GM21528 (cell line): ENCODE measurements at regions not wholly inside any gene's neighbourhood (a gene's known extent, or its start where the extent isn't known, plus 50 kb on each side); places are given as distances from the start of the nearest gene placed in this dataset.

ENCODE experiments used
- ATAC-seq: cut with Tn5 transposase; IDR thresholded peaks from one replicate; pipeline ENCODE4 v1.9.1; 2021; ENCODE audit warnings: mild to moderate bottlenecking, moderate library complexity; ENCODE audit not compliant: unreplicated experiment, low FRiP score

GRCh38 chr15:91541286-91541685 is 312.2 kb upstream of the SLCO3A1 start:
- ATAC-seq, result no peak

GRCh38 chr15:91542226-91542625 is 311.3 kb upstream of the SLCO3A1 start:
- no peak for ATAC-seq

- ATAC-seq, result no peak
Observed at GRCh38 chr15:91547356-91547755, 306.2 kb upstream of the SLCO3A1 start.

GRCh38 chr15:91548549-91548948 is 305.0 kb upstream of the SLCO3A1 start:
- no peak for ATAC-seq

GRCh38 chr15:91549581-91549980 is 303.9 kb upstream of the SLCO3A1 start:
- ATAC-seq, result no peak

GRCh38 chr15:91552555-91552954 is 301.0 kb upstream of the SLCO3A1 start:
- ATAC-seq, result no peak

GRCh38 chr15:91553196-91553854 is 300.2 kb upstream of the SLCO3A1 start:
- ATAC-seq, result no peak

GRCh38 chr15:91555312-91555711 is 298.2 kb upstream of the SLCO3A1 start:
- ATAC-seq, result no peak

GRCh38 chr15:91556926-91557325 is 296.6 kb upstream of the SLCO3A1 start:
- no peak for ATAC-seq

- no peak for ATAC-seq
Observed at GRCh38 chr15:91559066-91559465, 294.4 kb upstream of the SLCO3A1 start.

- ATAC-seq, result no peak
Observed at GRCh38 chr15:91561371-91562100, 292.0 kb upstream of the SLCO3A1 start.

GRCh38 chr15:91562698-91563097 is 290.8 kb upstream of the SLCO3A1 start:
- ATAC-seq, result no peak

GRCh38 chr15:91564631-91565030 is 288.9 kb upstream of the SLCO3A1 start:
- ATAC-seq, result no peak

- no peak for ATAC-seq
Observed at GRCh38 chr15:91566141-91566540, 287.4 kb upstream of the SLCO3A1 start.

- ATAC-seq, result no peak
Observed at GRCh38 chr15:91568036-91568435, 285.5 kb upstream of the SLCO3A1 start.

GRCh38 chr15:91572110-91572509 is 281.4 kb upstream of the SLCO3A1 start:
- ATAC-seq, result no peak

- ATAC-seq, result no peak
Observed at GRCh38 chr15:91576096-91576495, 277.4 kb upstream of the SLCO3A1 start.

GRCh38 chr15:91578511-91578910 is 275.0 kb upstream of the SLCO3A1 start:
- ATAC-seq, result no peak

- ATAC-seq, result no peak
Observed at GRCh38 chr15:91584895-91585294, 268.6 kb upstream of the SLCO3A1 start.

GRCh38 chr15:91586560-91586959 is 266.9 kb upstream of the SLCO3A1 start:
- ATAC-seq, result no peak

GRCh38 chr15:91589360-91589759 is 264.1 kb upstream of the SLCO3A1 start:
- no peak for ATAC-seq

GRCh38 chr15:91592567-91592966 is 260.9 kb upstream of the SLCO3A1 start:
- no peak for ATAC-seq
